ENCODE measurements at regions not wholly inside any gene's neighbourhood (a gene's known extent, or its start where the extent isn't known, plus 50 kb on each side); places are given as distances from the start of the nearest gene placed in this dataset.

DNA sequence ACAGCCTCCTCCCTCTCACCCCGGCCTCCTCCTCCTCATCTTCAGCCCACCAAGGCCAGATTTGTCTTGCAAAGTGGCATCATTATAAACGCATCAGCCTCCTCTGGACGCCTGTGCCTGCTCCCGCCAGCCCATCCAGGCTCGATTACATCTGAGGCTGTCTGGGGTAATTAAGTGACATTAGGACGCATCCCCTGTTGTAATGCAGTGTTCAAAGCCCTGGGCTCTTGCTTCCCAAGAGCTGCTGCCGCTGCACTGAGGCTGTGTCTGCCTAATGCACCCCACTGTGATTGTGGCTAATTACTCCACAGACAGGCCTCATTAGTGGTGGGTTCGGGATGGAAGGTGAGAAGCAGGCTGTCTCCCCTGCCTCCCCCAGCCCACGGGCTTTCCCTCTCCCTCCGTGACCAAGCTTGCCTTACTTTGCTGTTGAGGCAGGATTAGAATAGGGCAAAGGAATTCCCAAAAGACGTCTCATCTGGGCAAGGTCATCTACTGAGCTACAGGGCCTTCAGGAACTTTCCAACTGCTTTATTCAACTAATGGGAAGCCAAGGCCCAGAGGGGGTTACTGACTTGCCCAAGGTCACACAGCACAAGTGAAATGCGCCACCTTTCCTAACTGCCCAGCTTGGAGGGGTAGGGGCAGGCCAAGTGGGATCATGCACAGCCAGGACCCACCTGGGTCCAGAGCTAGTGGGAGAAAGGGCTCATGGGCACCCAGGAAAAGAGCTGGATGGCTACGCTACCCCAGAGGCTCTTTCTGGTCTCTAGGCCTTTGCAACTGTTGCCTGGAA is 66.2 kb upstream of the PCBD1 start:
- no peak overlapping the region for H3K27ac ChIP-seq
- no peak overlapping the region for H3K4me2 ChIP-seq
- TF ChIP-seq Cebpa-rat (IDR thresholded peaks at IDR 0.05): no peak
- no peaks in the 10 kb centered on the region for H3K9me3 ChIP-seq
- no peaks in the 10 kb centered on the region for H4K20me1 ChIP-seq
- no peaks in the 10 kb centered on the region for H3K36me3 ChIP-seq
- H3K9ac ChIP-seq: no peak overlapping the region
- H3K4me3 ChIP-seq: no peak overlapping the region
- no peaks in the 10 kb centered on the region for H3K27me3 ChIP-seq
- no peaks in the 10 kb centered on the region for H3K4me1 ChIP-seq

DNA sequence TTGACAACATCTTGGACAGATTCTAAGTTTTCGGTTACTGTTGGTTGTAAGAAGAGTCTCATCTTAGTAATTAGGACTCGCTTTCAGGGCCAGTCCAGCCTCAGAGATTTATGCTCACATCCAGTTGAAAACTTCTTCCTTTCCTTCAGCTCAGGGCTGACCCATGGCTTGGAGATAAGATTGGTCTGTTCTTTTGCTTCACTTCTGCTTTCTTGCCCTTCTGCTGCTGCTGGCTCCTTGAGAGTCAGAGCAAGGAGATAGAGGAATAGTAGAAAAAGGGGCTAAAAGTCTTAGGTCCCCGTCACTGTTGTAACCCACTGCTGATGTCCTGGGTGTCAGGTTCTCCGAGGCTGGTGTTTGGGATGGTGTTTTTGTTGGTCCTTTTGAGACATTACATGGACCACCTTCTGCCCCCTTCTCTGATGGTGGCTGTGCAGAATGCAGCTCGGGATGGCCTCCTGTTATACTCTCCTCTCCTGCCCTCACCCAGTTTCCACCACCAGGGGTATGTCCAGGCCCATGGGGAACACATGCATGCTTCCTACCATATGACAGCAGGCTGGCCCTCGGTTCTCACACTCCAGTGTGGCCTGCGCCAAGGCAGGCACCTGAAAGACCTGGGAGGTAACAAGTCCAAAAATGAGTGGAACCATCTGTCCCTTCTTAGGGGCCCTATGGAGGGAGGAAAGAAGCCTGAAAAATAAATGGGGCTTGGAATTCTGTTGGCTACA is 67.8 kb upstream of the PCBD1 start:
- Histone ChIP-seq H3K4me3 (no peak overlapping the region), H4K20me1 (no peaks in the 10 kb centered on the region), H3K27me3 (no peaks in the 10 kb centered on the region), H3K9me3 (no peaks in the 10 kb centered on the region), H3K9ac (no peak overlapping the region), H3K36me3 (no peaks in the 10 kb centered on the region), H3K4me2 (no peak overlapping the region), H3K27ac (no peak overlapping the region), H3K4me1 (no peaks in the 10 kb centered on the region)
- TF ChIP-seq Cebpa-rat (IDR thresholded peaks at IDR 0.05): no peak

DNA sequence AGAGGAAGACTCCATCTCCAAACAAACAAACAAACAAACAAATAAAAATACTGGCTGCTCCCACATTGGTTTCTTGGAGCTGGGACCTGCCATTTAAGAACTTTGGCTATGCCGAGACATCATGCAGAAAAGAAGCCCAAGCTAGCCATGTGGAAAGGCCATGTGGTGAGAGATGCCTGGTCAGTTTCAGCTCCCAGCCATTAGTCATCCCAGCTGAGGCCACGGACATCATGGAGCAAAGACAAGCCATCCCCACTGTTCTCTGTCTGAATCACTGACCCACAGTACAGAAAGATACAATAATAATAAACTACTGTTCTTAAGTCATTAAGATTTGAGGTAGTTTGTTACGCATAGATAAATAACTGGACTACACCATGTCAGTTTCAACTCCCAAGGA is 70.0 kb upstream of the PCBD1 start:
- TF ChIP-seq Cebpa-rat (IDR thresholded peaks at IDR 0.05): no peak
- Histone ChIP-seq H3K9ac (no peak overlapping the region), H4K20me1 (no peaks in the 10 kb centered on the region), H3K27me3 (no peaks in the 10 kb centered on the region), H3K4me3 (no peak overlapping the region), H3K27ac (no peak overlapping the region), H3K4me1 (no peaks in the 10 kb centered on the region), H3K36me3 (no peaks in the 10 kb centered on the region), H3K4me2 (no peak overlapping the region), H3K9me3 (no peaks in the 10 kb centered on the region)

DNA sequence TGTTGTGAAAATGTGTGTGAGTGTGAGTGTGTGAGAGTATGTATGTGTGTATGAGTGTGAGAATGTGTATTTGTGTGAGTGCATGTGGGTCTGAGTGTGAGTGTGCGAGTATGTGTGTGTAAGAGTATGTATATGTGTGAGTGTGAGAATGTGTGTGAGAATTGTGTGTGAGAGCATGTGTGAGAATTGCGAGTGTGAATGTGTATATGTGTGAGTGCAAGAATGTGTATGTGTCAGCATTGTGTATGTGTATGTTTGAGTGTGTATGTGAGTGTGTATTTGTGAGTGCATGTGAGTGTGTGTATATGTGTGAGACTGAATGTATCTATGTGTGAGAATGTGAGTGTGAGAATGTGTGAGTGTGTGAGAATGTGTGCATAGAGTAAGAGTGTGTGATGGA is 72.0 kb upstream of the PCBD1 start:
- no peaks in the 10 kb centered on the region for H3K36me3 ChIP-seq
- no peaks in the 10 kb centered on the region for H3K9me3 ChIP-seq
- H3K4me1 ChIP-seq: no peaks in the 10 kb centered on the region
- H4K20me1 ChIP-seq: no peaks in the 10 kb centered on the region
- H3K27ac ChIP-seq: no peak overlapping the region
- no peak overlapping the region for H3K4me3 ChIP-seq
- no peak overlapping the region for H3K4me2 ChIP-seq
- no peak overlapping the region for H3K9ac ChIP-seq
- no peak for TF ChIP-seq Cebpa-rat (IDR thresholded peaks at IDR 0.05)
- no peaks in the 10 kb centered on the region for H3K27me3 ChIP-seq

DNA sequence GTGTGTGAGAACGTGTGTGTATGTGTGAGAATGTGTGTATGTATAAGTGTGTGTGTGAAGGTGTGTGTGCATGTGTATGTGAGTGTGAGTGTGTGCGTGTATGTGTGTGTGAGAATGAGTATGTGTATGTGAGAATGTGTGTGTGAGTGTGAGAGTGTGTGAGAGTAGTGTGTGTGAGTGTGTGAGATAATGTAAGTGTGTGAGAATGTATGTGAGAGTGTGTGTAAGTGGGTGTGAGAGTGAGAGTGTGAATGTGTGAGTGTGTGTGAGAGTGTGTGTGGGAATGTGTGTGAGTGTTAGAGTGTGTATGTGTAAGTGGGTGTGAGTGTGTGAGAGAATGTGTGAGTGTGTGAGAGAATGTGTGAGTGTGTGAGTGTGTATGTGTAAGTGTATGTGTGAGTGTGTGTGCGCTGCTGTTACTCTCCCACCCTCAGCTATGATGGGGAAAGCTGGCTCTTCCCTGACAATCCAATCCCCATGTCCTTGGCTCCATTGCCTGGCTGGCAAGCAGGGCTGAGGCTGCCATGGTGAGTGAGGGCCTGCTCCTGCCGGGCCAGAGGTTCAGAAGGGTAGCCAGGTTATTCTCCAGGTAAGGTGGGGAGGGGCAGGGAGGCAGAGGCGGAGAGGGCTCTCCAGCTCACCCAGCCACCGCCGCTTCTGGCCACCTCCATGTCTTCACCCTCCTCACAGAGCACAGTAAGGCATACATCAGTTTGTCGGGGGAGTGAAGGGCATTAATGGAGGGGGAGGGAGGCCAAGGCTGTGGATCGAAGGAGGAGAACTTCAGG is 72.6 kb upstream of the PCBD1 start:
- no peak overlapping the region for H3K9ac ChIP-seq
- H4K20me1 ChIP-seq: no peaks in the 10 kb centered on the region
- H3K4me2 ChIP-seq: no peak overlapping the region
- no peaks in the 10 kb centered on the region for H3K36me3 ChIP-seq
- no peaks in the 10 kb centered on the region for H3K27me3 ChIP-seq
- H3K27ac ChIP-seq: no peak overlapping the region
- TF ChIP-seq Cebpa-rat (IDR thresholded peaks at IDR 0.05): no peak
- no peak overlapping the region for H3K4me3 ChIP-seq
- H3K4me1 ChIP-seq: no peaks in the 10 kb centered on the region
- no peaks in the 10 kb centered on the region for H3K9me3 ChIP-seq

DNA sequence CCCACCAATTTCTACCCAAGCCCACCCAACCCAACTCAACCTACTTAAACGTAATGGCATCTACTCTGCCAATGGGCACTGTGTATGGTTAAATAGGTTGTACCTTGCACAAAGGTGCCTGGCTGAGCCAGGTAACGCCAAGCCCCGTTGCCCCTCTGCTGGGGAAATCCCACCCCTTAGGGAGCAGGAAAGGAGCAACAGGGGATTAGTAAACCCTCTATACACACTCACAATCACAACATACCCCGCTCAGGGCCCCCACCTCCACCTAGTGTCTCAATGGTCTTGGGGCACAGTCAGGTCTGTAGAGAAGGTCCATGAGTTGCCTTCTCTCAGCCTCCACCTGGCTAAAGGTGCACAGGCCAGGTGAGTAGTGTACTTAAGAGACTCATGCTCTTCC is 74.3 kb upstream of the PCBD1 start:
- H3K4me3 ChIP-seq: no peak overlapping the region
- no peaks in the 10 kb centered on the region for H3K9me3 ChIP-seq
- no peak overlapping the region for H3K9ac ChIP-seq
- H3K4me1 ChIP-seq: no peaks in the 10 kb centered on the region
- TF ChIP-seq Cebpa-rat (IDR thresholded peaks at IDR 0.05): no peak
- no peaks in the 10 kb centered on the region for H4K20me1 ChIP-seq
- H3K36me3 ChIP-seq: no peaks in the 10 kb centered on the region
- no peaks in the 10 kb centered on the region for H3K27me3 ChIP-seq
- no peak overlapping the region for H3K27ac ChIP-seq
- no peak overlapping the region for H3K4me2 ChIP-seq

DNA sequence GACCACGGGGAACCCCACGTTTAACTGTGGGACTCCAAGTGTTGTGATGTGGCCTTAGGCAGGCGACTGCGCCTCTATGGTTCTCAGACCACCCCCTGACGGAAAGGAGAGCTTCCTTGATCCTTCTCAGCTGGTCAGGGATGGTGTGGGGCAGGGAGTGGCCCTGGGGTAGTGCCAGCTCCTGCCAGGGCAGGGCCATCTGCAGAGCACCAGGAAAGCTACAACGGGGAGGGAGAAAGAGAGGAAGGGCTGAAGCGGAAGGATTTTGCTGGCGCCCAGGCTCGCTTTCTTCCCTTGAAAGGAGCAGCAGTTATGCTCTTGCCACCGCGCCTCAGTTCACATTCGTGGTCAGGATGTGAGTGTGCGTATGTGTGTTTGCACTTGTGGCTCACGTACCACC is 74.9 kb upstream of the PCBD1 start:
- H3K4me1 ChIP-seq: no peaks in the 10 kb centered on the region
- H3K9ac ChIP-seq: no peak overlapping the region
- H3K4me2 ChIP-seq: no peak overlapping the region
- no peak overlapping the region for H3K4me3 ChIP-seq
- no peak for TF ChIP-seq Cebpa-rat (IDR thresholded peaks at IDR 0.05)
- H3K9me3 ChIP-seq: no peaks in the 10 kb centered on the region
- H3K36me3 ChIP-seq: no peaks in the 10 kb centered on the region
- no peak overlapping the region for H3K27ac ChIP-seq
- no peaks in the 10 kb centered on the region for H3K27me3 ChIP-seq
- no peaks in the 10 kb centered on the region for H4K20me1 ChIP-seq

DNA sequence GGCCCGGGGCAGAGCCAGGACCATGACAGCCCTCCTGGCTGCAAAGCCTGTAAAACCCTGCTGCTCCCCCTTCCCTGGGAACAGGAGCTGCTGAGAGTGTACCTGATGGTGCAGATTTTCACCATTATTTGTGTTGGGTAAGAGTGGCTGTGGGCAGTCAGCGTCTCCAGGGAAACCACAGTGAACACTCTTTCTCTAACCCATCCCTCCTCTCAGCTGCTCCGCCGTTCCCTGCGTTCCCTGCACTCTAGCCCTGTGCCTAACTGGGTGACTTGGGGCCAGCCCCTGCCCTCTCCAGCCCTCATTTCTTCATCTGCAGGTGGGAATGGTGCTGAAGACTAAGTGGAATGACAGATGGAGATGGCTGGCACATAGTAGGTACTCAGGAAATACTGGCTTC is 75.9 kb upstream of the PCBD1 start:
- no peak overlapping the region for H3K9ac ChIP-seq
- H3K4me1 ChIP-seq: no peaks in the 10 kb centered on the region
- H3K27me3 ChIP-seq: no peaks in the 10 kb centered on the region
- H4K20me1 ChIP-seq: no peaks in the 10 kb centered on the region
- no peak for TF ChIP-seq Cebpa-rat (IDR thresholded peaks at IDR 0.05)
- no peaks in the 10 kb centered on the region for H3K9me3 ChIP-seq
- no peak overlapping the region for H3K27ac ChIP-seq
- no peaks in the 10 kb centered on the region for H3K36me3 ChIP-seq
- no peak overlapping the region for H3K4me2 ChIP-seq
- no peak overlapping the region for H3K4me3 ChIP-seq

DNA sequence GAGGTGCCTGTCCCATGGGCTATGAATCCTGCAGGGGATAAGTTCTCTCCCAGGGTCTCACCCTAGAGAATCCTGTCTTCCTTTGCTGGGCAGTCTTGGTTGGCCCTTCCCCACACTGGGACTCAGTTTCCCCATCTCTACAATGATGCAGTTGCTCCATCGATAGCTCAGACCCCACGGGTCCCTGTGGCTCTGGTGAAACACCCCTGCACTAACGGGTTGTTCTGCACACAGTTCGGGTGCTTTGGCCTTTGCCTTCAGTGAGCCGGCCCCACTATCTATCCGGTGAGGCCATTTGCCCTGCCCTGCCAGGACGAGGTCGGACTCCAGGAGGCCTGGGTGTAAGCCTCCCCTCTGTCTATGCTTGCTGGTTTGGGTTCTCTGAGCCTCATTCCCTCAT is 76.5 kb upstream of the PCBD1 start:
- H3K27ac ChIP-seq: no peak overlapping the region
- H3K36me3 ChIP-seq: no peaks in the 10 kb centered on the region
- H3K9me3 ChIP-seq: no peaks in the 10 kb centered on the region
- H4K20me1 ChIP-seq: no peaks in the 10 kb centered on the region
- no peak overlapping the region for H3K4me3 ChIP-seq
- no peak overlapping the region for H3K9ac ChIP-seq
- no peaks in the 10 kb centered on the region for H3K27me3 ChIP-seq
- no peak for TF ChIP-seq Cebpa-rat (IDR thresholded peaks at IDR 0.05)
- no peaks in the 10 kb centered on the region for H3K4me1 ChIP-seq
- H3K4me2 ChIP-seq: no peak overlapping the region

DNA sequence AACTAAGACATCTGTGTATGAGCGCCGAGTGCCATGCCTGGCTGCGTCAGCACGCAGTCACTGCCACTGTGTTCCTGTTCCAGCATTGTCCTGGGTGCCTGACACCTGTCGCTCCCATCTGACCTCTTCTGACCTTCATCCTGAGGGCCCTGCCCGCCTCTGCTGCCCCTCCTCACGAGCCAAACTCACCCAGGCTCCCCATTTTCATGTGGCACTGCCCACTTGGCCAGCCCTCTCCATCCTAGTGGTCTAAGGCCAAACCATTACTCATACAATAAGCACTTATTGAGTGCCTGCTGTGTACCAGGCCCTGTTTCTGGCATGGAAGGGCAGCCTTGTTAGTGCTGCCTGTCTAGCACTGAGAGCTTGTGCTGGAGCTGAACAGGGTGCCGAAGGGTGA is 77.2 kb upstream of the PCBD1 start:
- H4K20me1 ChIP-seq: no peaks in the 10 kb centered on the region
- H3K4me1 ChIP-seq: no peaks in the 10 kb centered on the region
- H3K9ac ChIP-seq: no peak overlapping the region
- no peak overlapping the region for H3K4me3 ChIP-seq
- peaks cover 4% of the 10 kb centered on the region; the same call in 1 of the 2 replicates for H3K9me3 ChIP-seq
- H3K27me3 ChIP-seq: no peaks in the 10 kb centered on the region
- H3K36me3 ChIP-seq: no peaks in the 10 kb centered on the region
- H3K4me2 ChIP-seq: no peak overlapping the region
- no peak for TF ChIP-seq Cebpa-rat (IDR thresholded peaks at IDR 0.05)
- no peak overlapping the region for H3K27ac ChIP-seq

Data from BLaER1 (cell line).